NCI-H187 (cell line): ENCODE measurements at regions not wholly inside any gene's neighbourhood (a gene's known extent, or its start where the extent isn't known, plus 50 kb on each side); places are given as distances from the start of the nearest gene placed in this dataset.
"Not testable (repeated sequence)": the region's sequence is repeated elsewhere in the genome, so short reads cannot be mapped to it uniquely, and the experiment has no call there.

ENCODE experiments used
- DNase-seq, 2 experiments: peaks; one replicate each; lab custom pipeline; 2025; lab: John Stamatoyannopoulos, UW

GRCh38 chr1:208943291-208943690, 640.2 kb upstream of the CAMK1G start:
- no peak for DNase-seq

GRCh38 chr1:208944981-208945451, 638.5 kb upstream of the CAMK1G start:
- no peak for DNase-seq

DNA sequence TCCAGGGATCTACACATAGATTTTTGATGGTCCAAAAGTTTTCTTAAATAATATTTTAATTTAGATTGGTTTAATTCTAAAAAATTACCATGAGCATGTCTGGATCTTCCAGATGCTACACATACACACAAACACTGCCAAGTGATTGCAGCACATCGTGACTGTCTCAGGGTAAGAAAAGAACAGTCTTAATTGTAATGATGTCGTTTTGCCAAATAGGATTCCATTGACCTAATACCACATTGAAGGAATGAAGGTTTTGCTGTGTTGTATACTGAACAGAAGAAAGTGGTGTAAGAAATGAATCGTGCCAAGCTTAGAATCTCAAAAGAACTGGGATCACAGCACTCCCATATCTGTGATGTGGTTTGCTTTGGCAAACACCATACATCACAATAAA, 633.3 kb upstream of the CAMK1G start:
- DNase-seq, result no peak

DNA sequence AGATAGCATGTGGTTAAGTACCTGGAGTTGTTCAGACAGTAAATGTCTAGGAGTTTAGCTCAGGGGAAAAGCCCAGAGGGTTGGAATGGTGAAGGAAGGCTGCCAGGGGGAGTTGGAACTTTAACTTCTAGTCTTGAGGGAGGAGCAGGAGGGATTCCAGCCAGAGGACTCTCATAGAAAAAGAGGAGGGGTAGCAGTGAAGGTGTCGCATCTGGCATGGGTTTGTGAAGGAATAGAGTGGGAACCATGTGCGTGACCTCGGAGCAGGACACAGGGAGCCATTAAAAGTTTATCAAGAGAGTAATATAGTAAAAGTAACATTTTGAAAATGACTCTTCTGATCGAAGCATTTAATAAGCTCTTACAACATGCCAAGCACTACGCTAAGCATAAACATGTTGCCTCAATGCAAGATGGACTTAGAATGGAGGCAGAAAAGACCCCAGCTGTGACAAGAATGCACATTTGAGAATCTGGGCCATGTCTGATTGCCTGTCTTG, 632.4 kb upstream of the CAMK1G start:
- no peak for DNase-seq

- peak in 1 of 2 experiments; percentile 11 for DNase-seq
Measured at GRCh38 chr1:208951908-208952307, 631.6 kb upstream of the CAMK1G start.

DNA sequence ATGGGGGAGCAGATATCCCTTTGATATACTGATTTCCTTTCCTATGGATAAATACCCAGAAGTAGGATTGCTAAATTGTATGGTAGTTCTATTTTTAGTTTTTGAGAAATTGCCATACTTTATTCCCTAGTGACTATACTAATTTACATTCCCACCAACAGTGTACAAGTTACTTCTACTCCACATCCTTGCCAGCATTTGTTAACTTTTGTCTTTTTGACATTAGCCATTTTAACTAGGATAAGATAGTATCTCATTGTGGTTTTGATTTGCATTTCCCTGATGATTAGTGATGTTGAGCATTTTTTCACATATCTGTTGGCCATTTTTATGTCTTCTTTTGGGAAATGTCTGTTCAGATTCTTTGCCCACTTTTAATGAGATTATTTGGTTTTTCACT, 620.6 kb upstream of the CAMK1G start:
- no peak for DNase-seq

DNA sequence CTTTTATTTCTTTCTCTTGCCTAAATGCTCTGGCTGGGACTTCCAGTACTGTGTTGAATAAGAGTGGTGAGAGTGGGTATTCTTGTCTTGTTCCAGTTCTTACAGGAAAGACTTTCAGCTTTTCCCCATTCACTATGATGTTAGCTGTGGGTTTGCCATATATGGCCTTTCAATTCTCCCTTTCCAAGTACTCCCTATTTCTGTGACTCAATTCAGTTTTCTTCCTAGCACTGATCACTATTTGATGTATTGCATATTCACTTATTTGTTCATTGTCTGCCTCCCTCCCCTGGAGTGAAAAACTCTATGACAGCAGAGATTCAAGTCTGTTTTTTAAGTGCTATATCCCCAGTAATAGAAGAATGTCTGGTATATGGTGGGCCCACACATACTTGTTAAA, 618.2 kb upstream of the CAMK1G start:
- no peak for DNase-seq

DNA sequence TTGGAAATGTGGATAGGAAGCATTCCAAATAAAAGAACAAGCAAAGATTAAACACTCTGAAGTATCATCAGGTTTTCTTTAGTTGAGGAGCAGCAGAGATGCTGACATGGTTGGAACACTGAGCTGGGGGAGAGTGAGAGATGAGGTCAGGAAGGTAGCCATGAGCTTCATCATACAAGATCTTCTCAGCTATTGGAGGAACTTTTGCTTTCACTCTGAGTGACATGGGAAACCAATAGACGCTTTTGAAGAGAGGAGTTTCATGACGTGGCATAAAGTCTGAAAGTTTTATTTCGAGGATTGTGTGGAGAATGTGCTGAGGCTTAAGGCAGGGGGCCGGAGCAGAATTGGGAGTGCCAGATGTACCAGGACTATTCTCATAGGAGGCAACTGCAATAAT, 616.2 kb upstream of the CAMK1G start:
- no peak for DNase-seq

DNA sequence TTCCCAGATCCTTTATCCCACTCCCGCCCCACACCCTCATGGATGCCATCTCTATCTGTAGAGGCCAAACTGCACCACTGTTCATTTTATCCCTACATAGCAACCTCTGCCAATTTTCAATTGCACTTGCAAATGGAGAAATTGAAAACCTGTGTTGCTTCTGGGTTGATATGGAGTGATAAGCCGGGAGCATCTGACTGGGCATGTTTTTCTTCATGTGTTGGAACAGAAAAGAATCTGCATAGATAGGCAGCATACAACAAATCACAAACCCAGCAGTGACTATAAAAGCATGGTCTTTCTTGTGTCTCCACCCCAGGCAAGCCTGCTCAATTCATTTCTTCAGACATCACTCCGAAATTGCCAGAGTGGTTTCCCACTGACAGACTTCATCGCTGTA, 608.8 kb upstream of the CAMK1G start:
- no peak for DNase-seq

DNA sequence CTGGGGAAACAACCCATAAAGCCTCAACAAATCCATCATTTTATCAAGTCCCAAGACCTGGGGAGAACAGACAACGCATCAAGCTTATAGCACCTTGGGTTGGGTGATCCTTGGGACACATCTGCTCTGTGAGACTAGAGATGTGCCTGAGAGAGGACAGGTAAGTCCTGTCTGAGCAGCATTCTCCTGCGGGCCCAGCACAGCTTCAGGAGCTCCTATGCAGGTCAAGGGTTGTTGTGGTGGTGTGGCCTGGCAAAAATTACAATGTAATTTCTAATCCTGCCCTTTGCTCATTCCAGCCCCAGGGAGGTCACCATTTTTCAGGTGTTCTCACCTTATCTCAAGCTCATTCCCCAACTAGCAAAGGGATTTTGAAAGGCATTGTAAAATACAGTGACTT, 608.1 kb upstream of the CAMK1G start:
- DNase-seq, result no peak

DNA sequence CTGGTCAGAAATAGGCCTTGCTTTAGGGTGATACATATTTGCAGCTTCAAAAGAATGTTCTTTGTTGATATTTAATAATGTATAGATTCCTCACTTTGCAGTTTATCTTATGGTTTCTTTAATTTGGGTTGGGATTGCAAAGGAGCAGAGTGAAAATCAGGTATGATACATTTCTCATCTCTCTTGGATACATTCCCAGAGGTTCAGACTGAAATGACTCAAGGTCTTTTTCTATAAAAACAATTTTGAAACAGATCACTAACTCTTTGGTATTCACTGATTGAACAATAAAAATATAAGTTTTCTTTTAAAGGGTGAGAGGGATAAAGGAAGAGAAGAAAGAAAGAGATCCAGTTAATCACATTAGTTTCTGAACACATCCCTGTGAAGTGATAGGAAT, 606.5 kb upstream of the CAMK1G start:
- DNase-seq, result no peak

DNA sequence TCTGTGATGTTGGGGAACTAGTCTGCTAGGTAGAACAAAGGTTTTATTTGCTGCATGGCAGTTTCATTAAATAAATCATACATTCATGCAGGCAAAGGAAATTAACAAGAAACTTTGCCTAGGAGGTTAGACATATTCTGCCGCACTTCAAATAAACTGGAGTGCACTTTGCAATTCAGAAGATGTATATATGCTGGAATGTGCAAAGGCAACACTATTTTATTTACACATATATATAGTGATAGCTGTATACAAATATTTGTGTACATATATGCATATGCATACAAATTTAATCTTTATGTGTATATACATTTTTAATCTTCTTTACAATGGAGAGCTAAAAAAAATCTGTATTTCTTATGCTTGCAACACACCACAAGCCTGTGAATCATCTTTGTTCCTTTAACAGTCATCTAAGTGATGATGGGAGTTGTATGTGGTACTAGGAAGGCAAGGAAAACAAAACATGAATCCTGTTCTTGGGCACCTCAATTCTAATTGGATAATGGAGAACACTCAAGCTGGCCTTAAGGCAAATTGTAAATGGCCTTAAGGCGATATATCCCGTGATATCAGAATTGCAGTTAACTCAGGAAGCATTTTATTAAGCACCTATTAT, 605.8 kb upstream of the CAMK1G start:
- DNase-seq, result no peak

DNA sequence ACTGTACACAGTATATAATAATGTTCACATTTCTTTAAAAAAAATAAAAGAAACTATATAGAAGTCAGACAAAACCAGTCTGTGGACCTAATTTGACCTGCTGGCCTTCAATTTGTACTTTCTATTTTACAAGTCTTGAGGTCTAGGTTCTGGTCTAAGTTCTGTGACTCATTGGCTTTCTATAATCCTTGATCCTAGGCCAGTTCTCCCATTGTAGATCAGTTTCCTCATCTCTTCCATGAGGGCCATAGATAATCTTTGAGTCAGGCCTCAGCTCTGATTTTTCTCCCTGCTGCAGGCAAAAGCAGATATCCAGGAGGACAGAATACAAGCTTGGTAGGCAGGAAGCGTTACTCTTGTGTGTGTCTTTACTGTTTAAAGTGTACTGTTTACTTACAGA, 603.7 kb upstream of the CAMK1G start:
- DNase-seq, result no peak

- DNase-seq, result no peak
Measured at GRCh38 chr1:208980605-208981004, 602.9 kb upstream of the CAMK1G start.

DNA sequence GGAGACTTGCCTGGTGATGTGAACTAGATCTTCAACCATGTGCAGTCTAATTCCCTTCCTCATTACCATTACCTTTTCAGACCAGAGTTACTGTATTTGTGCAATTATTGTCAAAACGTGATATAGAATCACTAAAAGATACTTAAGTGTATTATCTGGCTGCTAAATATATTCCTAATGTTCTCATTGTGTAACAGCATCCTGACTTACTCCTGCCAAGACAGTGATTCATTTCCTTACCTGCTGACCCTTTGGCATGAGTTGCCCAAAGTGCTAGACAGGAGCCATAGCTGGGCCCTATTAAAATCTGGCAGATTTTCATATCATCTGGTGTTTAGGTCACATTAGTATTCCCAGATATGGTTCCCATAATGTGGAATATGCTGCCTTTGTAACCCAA, 598.3 kb upstream of the CAMK1G start:
- DNase-seq, result no peak

DNA sequence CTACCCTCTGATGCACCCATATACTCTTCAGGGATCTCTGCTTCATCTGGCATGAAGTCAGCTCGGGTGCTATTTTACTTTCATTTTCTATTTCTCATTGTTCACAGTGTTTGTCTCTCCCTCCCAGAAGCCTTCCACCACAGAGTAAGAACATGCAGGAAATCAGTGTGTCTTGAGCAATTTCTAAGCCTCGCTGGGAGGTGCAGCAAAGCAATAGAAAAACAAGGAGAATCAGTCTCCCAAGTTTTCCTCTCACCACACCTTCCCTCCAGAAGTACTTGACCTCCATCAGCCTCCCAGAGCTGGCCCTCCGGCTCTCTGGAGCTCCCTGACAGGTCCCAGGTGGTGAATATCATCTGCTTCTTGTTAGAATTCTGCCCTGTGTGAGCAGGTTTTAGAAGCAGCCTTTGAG, 594.7 kb upstream of the CAMK1G start:
- DNase-seq, result no peak

GRCh38 chr1:208990456-208990855, 593.1 kb upstream of the CAMK1G start:
- DNase-seq, result no peak

GRCh38 chr1:208997053-208997452, 586.5 kb upstream of the CAMK1G start:
- DNase-seq, result not testable (repeated sequence)

GRCh38 chr1:208997726-208998312, 585.7 kb upstream of the CAMK1G start:
- no peak for DNase-seq

DNA sequence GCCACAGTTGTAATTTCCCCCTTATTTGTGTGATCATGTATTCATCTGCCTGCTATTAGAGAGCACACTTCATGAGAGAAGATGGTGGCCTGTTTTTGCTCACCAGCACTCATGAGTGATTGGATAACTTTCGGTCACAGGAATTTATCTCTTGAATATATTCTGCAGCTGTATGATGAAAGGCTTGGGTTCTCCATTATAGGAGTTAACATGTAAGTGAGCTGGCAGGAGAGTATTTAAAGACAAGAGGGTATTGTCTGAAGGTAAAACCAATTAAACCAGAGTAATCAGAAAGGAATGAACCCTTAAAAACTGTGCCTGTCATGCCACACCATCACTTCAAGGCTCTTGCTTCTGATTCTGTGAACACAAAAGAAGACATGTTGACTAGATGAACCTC, 574.9 kb upstream of the CAMK1G start:
- DNase-seq, result no peak

DNA sequence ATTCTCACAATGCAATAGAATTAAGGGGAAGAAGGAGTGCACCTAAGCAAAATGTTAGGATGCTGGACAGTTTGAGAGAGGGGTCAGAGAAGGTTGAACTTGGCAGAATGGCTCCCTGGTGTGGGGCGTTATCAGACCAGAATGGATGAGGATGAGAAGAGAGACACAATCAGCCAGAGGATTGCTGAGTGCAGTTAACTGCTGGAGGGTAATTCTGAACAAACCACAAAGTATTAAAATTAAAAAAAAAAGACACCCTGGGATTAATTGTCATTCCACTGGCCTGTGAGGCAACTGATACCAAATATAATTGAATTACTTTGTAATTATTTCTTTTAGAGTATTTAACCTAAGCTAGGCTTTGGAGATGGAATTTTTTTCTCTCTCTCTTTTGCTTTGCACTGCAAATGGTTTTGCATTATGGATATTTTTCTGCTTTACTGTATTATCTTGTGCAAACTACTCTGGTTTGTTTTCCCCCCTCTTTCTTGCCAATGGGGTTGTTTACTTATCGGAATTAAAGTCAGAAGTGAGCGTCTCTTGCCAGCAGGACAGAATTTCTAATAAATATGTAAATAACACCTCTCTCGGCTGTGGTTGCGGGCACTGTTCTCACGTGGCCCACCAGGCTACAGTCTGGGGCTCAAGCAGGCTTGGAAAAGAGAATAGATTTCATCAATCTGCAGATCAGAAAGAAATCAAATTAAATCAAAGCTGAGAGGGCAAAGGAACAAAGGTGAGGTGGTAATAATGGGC, 572.9 kb upstream of the CAMK1G start:
- no peak for DNase-seq

DNA sequence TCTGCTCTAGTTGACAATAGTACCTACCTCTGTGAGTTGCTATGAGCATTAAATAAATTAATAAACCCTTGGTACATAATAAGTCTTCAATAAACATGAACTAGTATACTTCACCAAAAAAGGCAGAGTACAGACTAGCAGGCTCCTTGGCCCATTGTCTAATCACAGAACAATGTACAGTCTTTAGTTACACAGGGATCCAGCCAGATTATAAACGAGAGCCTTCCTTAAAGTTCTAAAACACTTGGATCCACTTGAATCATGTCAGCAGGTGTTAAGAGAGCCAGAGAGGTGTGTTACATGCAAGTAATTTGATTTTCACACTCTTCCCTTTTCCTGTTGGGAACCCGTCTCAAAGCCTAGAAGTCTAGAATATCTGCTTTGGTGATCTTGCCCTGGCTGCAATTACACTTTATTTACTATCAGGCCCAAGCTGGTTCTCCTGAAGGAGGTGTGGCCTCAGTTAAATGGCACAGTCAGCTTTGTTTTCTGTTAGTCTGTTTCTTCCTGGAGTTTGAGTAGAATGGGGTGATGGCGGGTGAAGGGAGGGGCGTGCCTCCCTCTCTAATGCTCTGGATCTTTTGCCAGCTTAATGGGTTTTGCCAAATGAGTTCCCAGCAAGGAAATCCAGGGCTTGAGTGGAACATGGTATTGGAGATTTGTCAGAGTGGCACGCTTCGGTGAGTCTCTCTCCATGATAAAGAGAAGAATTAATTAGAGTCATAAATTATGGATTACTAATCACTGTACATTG, 570.9 kb upstream of the CAMK1G start:
- peak; percentile 49 to 55 for DNase-seq
